DOHH2 (cell line): ENCODE measurements at regions not wholly inside any gene's neighbourhood (a gene's known extent, or its start where the extent isn't known, plus 50 kb on each side); places are given as distances from the start of the nearest gene placed in this dataset.

Experiments used
- H3F3A ChIP-seq: fragments of 200-600 bp; sonication (generic), shearing (Covaris generic); 2 replicates; pipeline ENCODE4 v1.6.0; 2016; ENCODE audit warnings: antibody characterized with exemption, mild to moderate bottlenecking; ENCODE audit not compliant: control insufficient read depth, insufficient read depth
- H3K27ac ChIP-seq: fragments of 200-600 bp; sonication (generic); 2 replicates; pipeline ENCODE4 v1.5.1; 2014; ENCODE audit warnings: low read depth, mild to moderate bottlenecking, low read length, moderate library complexity
- H3K27me3 ChIP-seq: fragments of 200-600 bp; sonication (generic); 2 replicates; pipeline ENCODE4 v1.6.1; 2014; ENCODE audit warnings: mild to moderate bottlenecking, low read length, mixed read lengths; ENCODE audit not compliant: control insufficient read depth
- H3K36me3 ChIP-seq: fragments of 200-600 bp; sonication (generic); 2 replicates; pipeline ENCODE4 v1.6.1; 2014; ENCODE audit warnings: mild to moderate bottlenecking, low read length, moderate library complexity, mixed read lengths; ENCODE audit not compliant: control insufficient read depth
- H3K4me1 ChIP-seq: fragments of 200-600 bp; sonication (generic); 2 replicates; pipeline ENCODE4 v1.6.1; 2014; ENCODE audit warnings: mild to moderate bottlenecking, low read length, mixed read lengths; ENCODE audit not compliant: control insufficient read depth
- H3K4me2 ChIP-seq: fragments of 200-600 bp; sonication (generic); 2 replicates; pipeline ENCODE4 v1.6.0; 2014; ENCODE audit warnings: mild to moderate bottlenecking, low read length, moderate library complexity
- H3K4me3 ChIP-seq: fragments of 200-600 bp; sonication (generic); 2 replicates; pipeline ENCODE4 v1.5.1; 2014; ENCODE audit warnings: mild to moderate bottlenecking, low read length, mixed read lengths
- H3K79me2 ChIP-seq: fragments of 200-600 bp; sonication (generic); 2 replicates; pipeline ENCODE4 v1.6.1; 2014; ENCODE audit warnings: mild to moderate bottlenecking, low read length, mixed read lengths; ENCODE audit not compliant: control insufficient read depth
- H3K9me2 ChIP-seq: fragments of 200-600 bp; sonication (generic); replicated peaks from 2 replicates; pipeline ENCODE4 v1.6.1; 2014; ENCODE audit warnings: mild to moderate bottlenecking, low read length, mixed read lengths; ENCODE audit not compliant: control insufficient read depth
- H3K9me3 ChIP-seq: fragments of 200-600 bp; sonication (generic); 2 replicates; pipeline ENCODE4 v1.6.1; 2014; ENCODE audit warnings: antibody characterized with exemption, low read length, mixed read lengths; ENCODE audit not compliant: control insufficient read depth, insufficient read depth
- H4K20me1 ChIP-seq: fragments of 200-600 bp; sonication (generic); 2 replicates; pipeline ENCODE4 v1.6.0; 2014; ENCODE audit warnings: low read depth, mild to moderate bottlenecking, antibody characterized with exemption, low read length, moderate library complexity; ENCODE audit not compliant: control insufficient read depth, insufficient read depth
- EZH2phosphoT487 ChIP-seq: fragments of 200-600 bp; sonication (generic); IDR thresholded peaks from 2 replicates; pipeline ENCODE4 v1.6.1; 2017; ENCODE audit warnings: borderline replicate concordance, mild to moderate bottlenecking, antibody characterized with exemption, low read length, moderate library complexity, mixed read lengths
- TF ChIP-seq, protein P1 (sequence below): fragments of 200-600 bp; sonication (generic); IDR thresholded peaks from one replicate; pipeline ENCODE4 v1.5.1; 2014; ENCODE audit warnings: antibody characterized with exemption, mild to moderate bottlenecking, low read depth, low read length; ENCODE audit not compliant: poor library complexity, severe bottlenecking

DNA sequence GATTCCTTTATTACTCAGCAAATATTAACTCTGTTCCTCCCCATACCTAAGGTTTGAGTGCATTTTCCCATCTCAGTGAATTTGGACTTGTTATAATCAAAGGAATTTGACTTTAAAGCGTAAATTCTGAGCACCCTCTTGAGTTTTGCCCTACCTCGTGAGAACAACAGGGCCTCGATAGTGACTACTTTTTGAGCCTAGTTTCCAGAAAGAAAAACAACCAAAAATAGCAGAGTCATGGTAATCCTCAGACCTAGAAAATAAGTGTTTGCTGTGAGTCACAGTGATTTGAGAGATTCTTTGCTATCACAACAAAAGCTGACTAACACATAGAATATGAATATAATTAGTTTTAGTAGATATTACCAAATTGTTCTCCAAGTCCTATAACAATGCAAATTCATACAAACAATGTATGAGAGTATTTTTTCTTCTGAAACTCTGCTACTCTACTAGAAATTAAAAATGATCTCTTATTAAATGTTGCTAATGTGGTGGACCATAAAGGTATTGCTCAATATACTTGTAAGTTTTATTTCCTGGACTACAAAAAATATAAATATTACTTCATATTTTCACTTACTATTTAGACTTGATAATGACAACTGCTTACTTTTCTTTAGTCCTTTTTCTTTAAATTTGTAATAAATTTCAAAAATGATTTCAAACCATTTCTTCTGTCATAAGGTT is 759.7 kb downstream of the BRINP1 start:
- H3K36me3 ChIP-seq, result no peaks in the 10 kb centered on the region
- TF ChIP-seq EZH2phosphoT487, result no peak
- TF ChIP-seq, protein P1, sequence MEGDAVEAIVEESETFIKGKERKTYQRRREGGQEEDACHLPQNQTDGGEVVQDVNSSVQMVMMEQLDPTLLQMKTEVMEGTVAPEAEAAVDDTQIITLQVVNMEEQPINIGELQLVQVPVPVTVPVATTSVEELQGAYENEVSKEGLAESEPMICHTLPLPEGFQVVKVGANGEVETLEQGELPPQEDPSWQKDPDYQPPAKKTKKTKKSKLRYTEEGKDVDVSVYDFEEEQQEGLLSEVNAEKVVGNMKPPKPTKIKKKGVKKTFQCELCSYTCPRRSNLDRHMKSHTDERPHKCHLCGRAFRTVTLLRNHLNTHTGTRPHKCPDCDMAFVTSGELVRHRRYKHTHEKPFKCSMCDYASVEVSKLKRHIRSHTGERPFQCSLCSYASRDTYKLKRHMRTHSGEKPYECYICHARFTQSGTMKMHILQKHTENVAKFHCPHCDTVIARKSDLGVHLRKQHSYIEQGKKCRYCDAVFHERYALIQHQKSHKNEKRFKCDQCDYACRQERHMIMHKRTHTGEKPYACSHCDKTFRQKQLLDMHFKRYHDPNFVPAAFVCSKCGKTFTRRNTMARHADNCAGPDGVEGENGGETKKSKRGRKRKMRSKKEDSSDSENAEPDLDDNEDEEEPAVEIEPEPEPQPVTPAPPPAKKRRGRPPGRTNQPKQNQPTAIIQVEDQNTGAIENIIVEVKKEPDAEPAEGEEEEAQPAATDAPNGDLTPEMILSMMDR, result no peak
- H3K9me3 ChIP-seq, result no peaks in the 10 kb centered on the region
- no peaks in the 10 kb centered on the region for H4K20me1 ChIP-seq
- H3K4me2 ChIP-seq, result no peak overlapping the region
- no peaks in the 10 kb centered on the region for H3K27me3 ChIP-seq
- H3K4me3 ChIP-seq, result no peak overlapping the region
- H3K27ac ChIP-seq, result no peak overlapping the region
- no peaks in the 10 kb centered on the region for H3F3A ChIP-seq
- no peaks in the 10 kb centered on the region for H3K9me2 ChIP-seq
- no peaks in the 10 kb centered on the region for H3K4me1 ChIP-seq
- H3K79me2 ChIP-seq, result no peaks in the 10 kb centered on the region

DNA sequence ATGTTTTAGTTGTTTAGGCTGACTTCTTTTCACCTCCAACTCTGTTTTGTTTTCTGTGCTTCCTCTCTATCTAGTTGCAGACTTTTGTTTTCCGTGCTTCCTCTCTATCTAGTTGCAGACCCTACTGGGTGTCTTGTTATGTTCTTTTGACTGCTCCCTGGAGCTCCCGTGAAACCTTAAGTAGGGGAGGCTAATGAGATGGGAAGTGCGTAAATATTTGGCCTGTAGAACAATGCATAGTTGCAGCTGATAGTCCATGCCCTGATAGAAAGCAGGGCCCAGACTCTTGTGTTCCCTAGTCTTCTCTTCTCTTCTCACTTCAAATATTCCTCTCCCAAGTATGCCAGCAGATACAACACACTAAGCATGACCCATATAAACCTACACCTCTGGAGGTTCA is 757.0 kb downstream of the BRINP1 start:
- Histone ChIP-seq H3K36me3 (no peaks in the 10 kb centered on the region), H3K4me1 (no peaks in the 10 kb centered on the region), H3K9me3 (no peaks in the 10 kb centered on the region), H3K27me3 (no peaks in the 10 kb centered on the region), H3K4me2 (no peak overlapping the region), H3K9me2 (no peaks in the 10 kb centered on the region), H3K79me2 (no peaks in the 10 kb centered on the region), H3K27ac (no peak overlapping the region), H3K4me3 (no peak overlapping the region), H3F3A (no peaks in the 10 kb centered on the region), H4K20me1 (no peaks in the 10 kb centered on the region)
- TF ChIP-seq EZH2phosphoT487, result no peak
- TF ChIP-seq, protein P1, result no peak

GRCh38 chr9:118613996-118614395 is 755.2 kb downstream of the BRINP1 start:
- no peak overlapping the region for H3K4me2 ChIP-seq

More at GRCh38 chr9:118613996-118614395, 755.2 kb downstream of the BRINP1 start:
- Histone ChIP-seq H3F3A (no peaks in the 10 kb centered on the region), H3K9me2 (no peaks in the 10 kb centered on the region), H3K4me1 (no peaks in the 10 kb centered on the region), H3K27ac (no peak overlapping the region), H3K27me3 (no peaks in the 10 kb centered on the region), H3K36me3 (no peaks in the 10 kb centered on the region), H3K4me3 (no peak overlapping the region), H3K79me2 (no peaks in the 10 kb centered on the region), H4K20me1 (no peaks in the 10 kb centered on the region), H3K9me3 (no peaks in the 10 kb centered on the region)
- TF ChIP-seq EZH2phosphoT487, result no peak
- TF ChIP-seq, protein P1, result no peak
